ENCODE measurements at regions not wholly inside any gene's neighbourhood (a gene's known extent, or its start where the extent isn't known, plus 50 kb on each side); places are given as distances from the start of the nearest gene placed in this dataset.

GRCh38 chr13:29993196-29993595, 142.8 kb upstream of the UBL3 start:
- TF ChIP-seq POLR2A (IDR thresholded peaks at IDR 0.05; ENCODE audit: low read depth, low read length) = no peak
- FAIRE-seq (no peak), DNase-seq (ENCODE audit: insufficient read length, low spot score) (no peak)

DNA sequence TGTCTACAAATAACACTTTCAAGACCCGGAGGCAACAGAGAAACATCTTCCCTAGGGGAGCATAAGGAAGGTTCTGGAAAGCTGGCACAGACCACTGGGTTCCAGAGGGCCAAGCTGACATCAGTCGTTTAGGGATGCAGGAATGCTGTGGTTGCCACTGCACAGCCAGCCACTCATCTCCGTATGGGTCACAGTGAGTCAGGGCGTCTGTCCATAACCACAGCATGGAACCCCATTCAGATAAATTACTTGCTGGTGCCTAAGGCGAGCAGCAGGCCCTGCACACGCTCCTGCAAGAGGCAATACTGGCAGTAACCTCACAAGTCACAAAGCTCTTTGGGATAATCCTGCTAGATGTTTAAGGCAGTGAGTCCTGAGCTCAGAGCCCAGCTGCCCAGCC, 140.9 kb upstream of the UBL3 start:
- no peak for TF ChIP-seq POLR2A (IDR thresholded peaks at IDR 0.05; ENCODE audit: low read depth, low read length)
- DNase-seq (ENCODE audit: insufficient read length, low spot score) (peak; percentile 59), FAIRE-seq (peak; percentile 77)

DNA sequence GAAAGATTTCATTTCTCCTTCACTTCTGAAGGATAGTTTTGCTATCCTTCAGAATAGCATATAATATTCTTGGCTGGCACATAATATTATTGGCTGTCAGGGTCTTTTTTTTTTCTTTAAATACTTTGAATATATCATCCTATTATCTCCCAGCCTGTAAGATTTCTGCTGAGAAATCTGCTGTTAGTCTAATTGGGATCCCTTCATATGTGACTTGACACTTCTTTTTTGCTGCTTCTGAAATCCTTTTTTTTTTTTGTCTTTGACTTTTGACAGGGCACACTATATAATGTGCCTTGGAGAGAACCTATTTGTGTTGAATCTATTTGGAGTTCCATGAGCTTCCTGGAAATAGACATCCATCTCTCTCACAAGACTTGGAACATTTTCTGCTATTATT, 136.9 kb upstream of the UBL3 start:
- TF ChIP-seq POLR2A (IDR thresholded peaks at IDR 0.05; ENCODE audit: low read depth, low read length) = no peak
- FAIRE-seq = no peak
- DNase-seq (ENCODE audit: insufficient read length, low spot score) = no peak

- DNase-seq (ENCODE audit: insufficient read length, low spot score) = no peak
- FAIRE-seq = no peak
- no peak for TF ChIP-seq POLR2A (IDR thresholded peaks at IDR 0.05; ENCODE audit: low read depth, low read length)
Measured at GRCh38 chr13:29980339-29980738, 129.9 kb upstream of the UBL3 start.

- TF ChIP-seq POLR2A (IDR thresholded peaks at IDR 0.05; ENCODE audit: low read depth, low read length) = no peak
- DNase-seq (ENCODE audit: insufficient read length, low spot score) (no peak), FAIRE-seq (no peak)
Measured at GRCh38 chr13:29978211-29978610, 127.8 kb upstream of the UBL3 start.

GRCh38 chr13:29977476-29978120, 127.2 kb upstream of the UBL3 start:
- DNase-seq (ENCODE audit: insufficient read length, low spot score) (no peak), FAIRE-seq (no peak)
- TF ChIP-seq POLR2A (IDR thresholded peaks at IDR 0.05; ENCODE audit: low read depth, low read length) = no peak

GRCh38 chr13:29976535-29976934, 126.1 kb upstream of the UBL3 start:
- TF ChIP-seq POLR2A (IDR thresholded peaks at IDR 0.05; ENCODE audit: low read depth, low read length) = no peak
- DNase-seq (ENCODE audit: insufficient read length, low spot score) (no peak), FAIRE-seq (no peak)

DNA sequence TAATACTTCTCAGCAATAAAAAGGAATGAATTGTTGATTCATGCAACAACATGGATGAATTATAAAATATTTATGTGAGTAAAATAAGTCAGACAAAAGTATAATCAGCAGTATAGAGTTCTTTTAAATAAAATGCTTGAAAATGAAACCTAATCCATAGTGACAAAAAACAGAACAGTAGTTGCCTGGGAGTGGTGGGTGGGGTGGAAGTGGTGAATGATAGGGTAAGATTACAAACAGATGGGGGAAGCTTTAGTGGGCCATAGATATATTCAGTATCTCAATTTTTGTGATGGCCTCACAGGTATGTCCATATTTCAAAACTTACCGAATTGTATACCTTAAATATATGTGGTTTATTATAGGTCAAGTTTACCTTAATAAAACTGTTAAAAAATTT, 124.9 kb upstream of the UBL3 start:
- DNase-seq (ENCODE audit: insufficient read length, low spot score) (no peak), FAIRE-seq (no peak)

DNA sequence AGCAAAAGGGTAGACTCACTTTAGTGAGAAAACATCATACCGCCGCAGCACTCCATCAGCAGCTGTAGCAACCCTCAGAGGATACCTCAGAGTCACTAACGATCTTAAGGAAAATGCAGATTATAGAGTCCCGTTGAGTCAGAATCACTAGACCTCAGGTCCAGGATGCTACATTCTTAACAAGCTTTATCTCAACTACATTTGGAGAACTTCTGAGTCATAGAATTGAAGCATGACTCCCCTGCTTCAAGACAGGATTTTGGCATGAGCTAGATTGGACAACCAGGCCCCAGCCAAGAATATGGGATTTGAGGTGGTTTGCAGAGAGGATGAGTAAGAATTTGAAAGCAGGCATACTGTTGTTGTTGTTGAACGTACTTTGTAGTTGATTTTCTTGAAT, 118.9 kb upstream of the UBL3 start:
- no peak for TF ChIP-seq POLR2A (IDR thresholded peaks at IDR 0.05; ENCODE audit: low read depth, low read length)
- DNase-seq (ENCODE audit: insufficient read length, low spot score) (peak; percentile 4), FAIRE-seq (no peak)

More for the DNA sequence above, 124.9 kb upstream of the UBL3 start:
- no peak for TF ChIP-seq POLR2A (IDR thresholded peaks at IDR 0.05; ENCODE audit: low read depth, low read length)

DNA sequence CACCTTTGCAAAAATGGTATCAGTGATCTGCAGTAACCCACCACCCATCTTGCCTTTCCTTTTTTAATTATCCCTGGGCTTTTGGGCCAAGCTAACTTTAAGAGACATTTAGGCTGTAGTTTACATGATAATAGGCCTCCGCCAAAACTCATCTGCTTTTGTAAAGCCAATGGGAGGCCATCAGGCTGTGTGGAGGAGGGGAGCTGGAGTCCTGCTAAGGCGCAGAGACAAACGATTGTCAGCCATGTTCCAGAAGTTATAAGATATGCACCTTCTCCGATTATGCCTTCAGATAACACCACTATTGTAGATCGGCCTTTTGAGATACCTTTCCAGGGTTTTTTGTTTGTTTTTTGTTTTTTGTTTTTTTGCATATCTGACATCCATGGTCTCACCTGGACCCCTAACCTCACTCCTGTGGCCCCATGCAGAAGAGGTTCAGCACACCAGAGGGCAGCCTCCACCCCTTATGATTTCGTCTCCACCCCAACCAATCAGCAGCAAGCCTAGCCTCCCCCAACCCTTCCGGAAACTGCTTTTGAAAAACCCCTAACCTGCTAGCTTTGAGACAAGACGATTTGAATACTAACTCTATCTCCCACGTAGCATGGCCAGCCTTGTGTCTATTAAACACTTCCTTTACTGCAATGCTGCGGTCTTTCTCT, 113.9 kb upstream of the UBL3 start:
- FAIRE-seq = no peak
- DNase-seq (ENCODE audit: insufficient read length, low spot score) = no peak
- TF ChIP-seq POLR2A (IDR thresholded peaks at IDR 0.05; ENCODE audit: low read depth, low read length) = no peak

DNA sequence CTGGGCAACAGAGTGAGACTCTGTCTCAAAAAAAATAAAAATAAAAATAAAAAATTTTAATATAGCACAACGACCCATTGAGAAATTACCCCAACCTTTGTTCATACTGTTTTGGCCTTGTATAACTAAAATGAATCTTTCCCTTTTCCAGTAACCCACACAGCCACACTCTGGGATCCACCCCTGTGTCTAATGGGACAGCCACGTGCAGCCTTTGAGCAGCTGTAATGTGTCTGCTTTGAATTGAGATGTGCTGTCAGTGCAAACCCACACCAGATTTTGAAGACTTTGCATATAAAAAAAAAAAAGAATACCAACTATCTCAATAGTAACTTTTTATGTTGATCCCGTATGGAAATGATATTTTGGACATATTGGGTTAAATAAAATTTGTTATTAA, 112.7 kb upstream of the UBL3 start:
- FAIRE-seq (no peak), DNase-seq (ENCODE audit: insufficient read length, low spot score) (no peak)
- TF ChIP-seq POLR2A (IDR thresholded peaks at IDR 0.05; ENCODE audit: low read depth, low read length) = no peak

DNA sequence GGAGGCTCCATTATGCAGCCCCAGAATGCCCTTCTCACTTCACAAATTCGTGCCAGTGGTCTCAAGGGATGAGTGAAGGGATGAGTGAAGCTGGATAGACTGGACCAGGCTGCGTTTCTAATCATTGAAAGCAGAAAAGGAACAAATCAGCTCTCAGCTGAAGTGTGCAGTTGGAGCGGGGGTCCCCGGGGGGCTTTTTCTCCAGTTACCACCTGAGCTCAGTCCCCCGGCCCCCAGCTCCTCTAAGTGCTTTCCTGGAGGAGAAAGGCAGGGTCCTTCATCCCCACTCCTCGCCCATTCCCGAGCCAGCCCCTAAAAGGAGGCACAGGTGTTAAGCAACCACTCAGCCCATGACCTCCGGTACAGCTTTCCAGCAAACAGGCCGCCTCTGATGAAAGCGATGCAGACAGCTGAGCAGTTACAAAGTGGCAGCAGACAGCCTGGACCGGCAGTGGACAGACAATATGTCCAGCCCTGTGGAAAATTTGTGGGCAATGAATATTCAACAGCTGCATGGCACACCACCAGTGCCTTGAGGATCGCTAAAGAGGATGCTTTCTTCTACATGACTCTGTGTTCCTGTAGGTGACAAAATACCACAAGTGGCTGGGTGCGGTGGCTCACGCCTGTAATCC, 110.7 kb upstream of the UBL3 start:
- no peak for TF ChIP-seq POLR2A (IDR thresholded peaks at IDR 0.05; ENCODE audit: low read depth, low read length)
- FAIRE-seq (no peak), DNase-seq (ENCODE audit: insufficient read length, low spot score) (no peak)

GRCh38 chr13:29959603-29960002, 109.2 kb upstream of the UBL3 start:
- DNase-seq (ENCODE audit: insufficient read length, low spot score) = no peak
- FAIRE-seq = no peak
- TF ChIP-seq POLR2A (IDR thresholded peaks at IDR 0.05; ENCODE audit: low read depth, low read length) = no peak

- no peak for TF ChIP-seq POLR2A (IDR thresholded peaks at IDR 0.05; ENCODE audit: low read depth, low read length)
- no peak for FAIRE-seq
- DNase-seq (ENCODE audit: insufficient read length, low spot score) = no peak
Measured at GRCh38 chr13:29959086-29959485, 108.7 kb upstream of the UBL3 start.

GRCh38 chr13:29958476-29958875, 108.1 kb upstream of the UBL3 start:
- no peak for TF ChIP-seq POLR2A (IDR thresholded peaks at IDR 0.05; ENCODE audit: low read depth, low read length)
- FAIRE-seq (no peak), DNase-seq (ENCODE audit: insufficient read length, low spot score) (no peak)

Measured in H54 (cell line).